HG02642 (cell line): ENCODE measurements at regions not wholly inside any gene's neighbourhood (a gene's known extent, or its start where the extent isn't known, plus 50 kb on each side); places are given as distances from the start of the nearest gene placed in this dataset.

Experiments
- ATAC-seq: cut with Tn5 transposase; IDR thresholded peaks from one replicate; pipeline ENCODE4 v1.9.1; 2021; ENCODE audit warnings: mild to moderate bottlenecking; ENCODE audit not compliant: unreplicated experiment, poor library complexity

DNA sequence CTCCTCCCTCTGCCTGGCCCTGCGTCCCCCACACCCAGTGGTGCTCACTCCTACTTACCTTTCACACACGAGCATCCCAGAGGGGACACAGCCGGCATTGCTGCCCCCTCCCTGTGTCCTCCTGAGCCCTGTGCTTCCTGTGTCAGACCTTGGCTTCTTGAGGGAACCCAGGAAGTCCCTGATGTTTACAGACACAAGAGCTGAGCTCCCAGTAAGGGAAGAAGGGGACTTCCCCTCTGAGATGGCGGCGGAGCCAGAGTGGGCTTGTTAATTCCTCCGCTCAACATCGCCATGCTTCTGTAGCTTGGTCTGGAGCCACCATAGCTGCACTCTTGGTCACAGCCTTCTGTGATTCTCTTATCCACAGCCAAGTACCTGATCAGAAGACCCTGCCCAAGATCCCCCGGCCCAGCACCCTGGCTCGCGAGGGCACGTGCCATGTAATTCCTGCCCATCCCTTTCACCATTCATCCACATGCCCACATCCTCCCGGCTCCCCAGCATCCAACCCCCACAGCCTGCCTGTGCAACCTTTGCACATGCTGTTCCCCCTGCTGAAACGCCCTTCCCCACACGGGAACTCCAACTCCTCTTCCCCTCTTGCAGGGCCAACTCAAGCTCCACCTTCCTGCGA, 127.4 kb upstream of the FOXF1 start:
- ATAC-seq = no peak

DNA sequence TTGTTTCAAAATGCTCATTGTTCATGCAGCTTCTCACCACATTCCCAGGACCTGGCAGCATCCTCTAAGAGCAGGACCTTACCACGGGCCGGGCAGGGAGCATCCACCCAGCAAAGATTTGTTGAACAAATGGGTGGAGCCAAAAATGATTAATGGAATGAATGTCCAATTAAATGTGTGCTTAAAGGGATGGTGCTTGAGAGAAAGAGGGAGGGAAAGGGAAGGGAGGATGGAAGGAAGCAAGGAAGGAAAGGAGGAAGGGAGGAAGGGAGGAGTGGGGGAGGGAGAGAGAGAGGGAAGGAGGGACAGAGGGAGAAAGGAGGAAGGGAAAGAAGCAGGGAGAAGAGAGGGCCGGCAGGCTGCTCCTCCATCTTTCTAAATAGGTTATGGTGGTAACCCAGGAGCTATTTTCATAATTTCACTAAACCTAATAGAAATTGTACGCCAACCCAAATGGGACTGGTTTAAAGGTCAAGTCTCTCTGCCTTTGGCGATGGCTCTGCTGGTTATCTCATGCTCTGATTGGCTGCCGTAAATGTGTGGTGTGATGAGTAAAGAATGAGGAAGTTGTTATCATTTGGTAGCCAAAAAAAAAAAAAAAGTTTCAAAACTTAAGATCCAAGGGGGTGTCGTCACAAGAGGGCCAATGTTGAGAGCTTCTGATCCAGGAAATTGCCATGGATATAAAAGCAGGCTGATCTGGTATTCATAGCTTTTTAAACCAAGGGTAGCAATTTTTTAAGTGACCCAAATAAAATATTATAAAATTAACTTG, 126.7 kb upstream of the FOXF1 start:
- no peak for ATAC-seq

DNA sequence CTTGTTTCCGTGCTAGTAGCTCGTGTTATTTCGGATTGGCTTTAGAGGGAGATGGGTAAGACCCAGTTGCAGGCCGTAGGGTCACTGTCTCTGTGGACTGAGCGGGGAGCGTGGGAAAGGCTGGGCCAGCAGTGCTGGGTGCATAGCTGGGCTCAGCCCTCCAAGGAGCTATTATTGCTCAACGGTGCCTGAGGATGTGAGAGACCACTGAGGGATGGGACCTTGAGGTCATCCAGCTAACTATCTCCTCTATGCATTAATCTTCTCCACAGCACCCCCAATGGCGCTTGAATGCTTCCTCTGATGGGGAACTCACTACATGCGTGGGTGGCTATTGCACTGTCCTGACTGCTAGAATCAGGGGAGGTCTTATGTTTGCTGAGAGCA, 126.1 kb upstream of the FOXF1 start:
- ATAC-seq = no peak

DNA sequence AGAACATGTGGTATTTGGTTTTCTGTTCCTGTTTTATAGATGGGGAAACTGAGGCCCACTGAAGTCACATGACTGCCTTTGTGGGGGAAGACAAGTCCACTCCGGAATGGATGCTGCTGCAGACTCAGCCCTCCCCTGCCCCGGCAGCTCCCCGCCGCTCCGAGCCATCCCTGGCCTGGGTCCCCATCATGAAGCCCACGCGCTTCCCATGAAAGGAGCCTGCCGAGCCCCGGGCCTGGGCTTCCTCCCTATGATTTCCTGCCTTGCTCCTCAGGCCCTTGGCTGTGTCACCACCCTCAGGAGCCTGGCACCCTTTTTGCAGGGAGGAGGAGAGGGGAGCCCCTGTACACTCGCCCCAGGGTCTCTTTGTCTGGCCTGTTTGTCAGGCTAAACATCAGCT, 125.3 kb upstream of the FOXF1 start:
- ATAC-seq = no peak

DNA sequence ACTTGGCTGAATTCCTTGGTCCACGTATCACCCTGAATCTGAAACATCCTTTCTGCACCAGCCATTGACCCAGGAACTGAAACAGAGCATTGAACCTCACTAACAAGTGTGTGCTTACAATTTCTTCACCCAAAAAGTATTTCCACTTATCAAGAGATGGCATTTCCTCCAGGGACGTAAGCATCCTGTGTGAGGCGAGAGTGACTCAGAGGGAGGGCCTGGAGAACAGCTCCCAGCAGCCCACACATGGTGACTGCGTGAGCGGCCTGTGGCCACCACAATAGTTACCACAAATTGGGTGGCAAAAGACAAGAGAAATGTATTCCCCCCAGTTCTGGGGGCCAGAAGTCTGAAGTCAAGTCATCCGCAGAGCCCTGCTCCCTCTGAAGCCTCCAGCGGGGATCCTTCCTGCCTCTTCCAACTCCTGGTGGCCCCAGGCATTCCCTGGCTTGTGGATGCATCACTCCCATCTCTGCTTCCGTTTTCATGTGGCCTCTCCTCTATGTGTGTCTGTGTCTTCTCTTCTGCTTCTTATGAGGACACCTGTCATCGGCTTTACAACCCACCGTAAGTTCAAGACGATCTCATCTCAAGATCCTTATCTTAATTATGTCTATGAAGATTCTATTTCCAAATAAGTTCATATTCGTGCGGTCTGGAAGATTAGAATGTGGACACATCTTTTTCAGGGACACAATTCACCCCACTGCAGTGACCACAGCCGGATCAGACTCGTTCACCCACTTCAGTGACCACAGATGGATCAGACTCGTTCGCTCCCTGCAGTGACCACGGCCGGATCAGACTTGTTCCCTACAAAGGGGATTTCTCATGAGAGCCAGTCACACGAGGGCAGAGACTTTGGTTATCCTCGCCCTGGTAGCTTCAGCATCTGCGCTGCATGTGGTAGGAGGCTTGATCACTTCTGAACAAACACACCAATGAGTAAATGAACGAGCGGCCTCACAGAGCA, 122.6 kb upstream of the FOXF1 start:
- ATAC-seq = no peak

DNA sequence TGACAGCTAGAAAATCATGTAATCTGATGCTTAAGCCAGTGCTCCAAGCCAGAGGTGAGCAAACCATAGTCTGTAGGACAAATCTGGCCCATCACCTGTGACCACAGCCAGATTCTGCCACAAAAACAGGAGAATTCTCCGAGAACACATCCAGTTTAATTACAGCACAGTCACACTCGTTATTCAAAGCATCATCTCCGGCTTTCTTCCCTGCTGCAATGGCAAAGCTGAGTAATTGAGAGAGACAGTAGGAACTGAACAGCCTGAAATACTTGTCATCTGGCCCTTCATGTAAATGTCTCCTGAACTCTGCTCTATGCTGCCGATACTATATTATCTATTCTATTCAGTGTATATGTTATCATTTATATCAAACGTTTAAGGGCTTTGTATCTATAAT, 121.4 kb upstream of the FOXF1 start:
- no peak for ATAC-seq

DNA sequence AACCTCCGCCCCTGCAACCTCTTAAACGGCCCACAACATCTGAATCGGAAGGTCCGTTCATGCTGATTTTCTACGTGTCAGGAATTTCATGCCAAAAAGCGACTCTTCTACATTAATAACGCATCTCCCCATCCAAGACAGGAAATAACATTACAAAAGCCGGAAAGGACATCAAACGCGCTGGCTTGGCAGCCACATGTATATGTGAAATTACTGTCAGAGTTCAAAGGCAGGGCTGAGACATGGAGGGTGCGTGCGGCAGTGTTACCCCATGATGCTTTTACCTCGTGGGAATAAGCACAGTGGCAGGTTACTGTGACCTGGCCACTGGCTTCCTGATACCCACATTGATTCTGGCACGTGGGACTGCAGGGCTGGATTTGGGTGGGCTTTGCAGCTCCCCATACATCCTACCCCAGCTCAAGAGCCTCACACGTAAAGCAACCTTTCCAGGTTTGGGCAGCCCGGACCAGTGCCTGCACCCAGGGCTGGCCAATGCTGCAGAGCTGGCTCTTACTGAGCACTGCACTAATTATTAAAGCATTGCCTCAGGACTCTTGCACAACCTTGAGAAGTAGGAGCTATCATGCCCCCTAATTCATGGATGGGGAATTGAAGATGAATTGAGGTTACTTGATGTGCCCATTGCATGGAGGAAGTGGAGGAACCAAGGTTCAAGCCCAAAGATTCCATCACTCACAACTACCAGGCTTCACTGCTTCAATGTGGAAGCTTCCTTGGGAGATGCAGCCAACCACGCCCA, 120.6 kb upstream of the FOXF1 start:
- ATAC-seq = no peak

DNA sequence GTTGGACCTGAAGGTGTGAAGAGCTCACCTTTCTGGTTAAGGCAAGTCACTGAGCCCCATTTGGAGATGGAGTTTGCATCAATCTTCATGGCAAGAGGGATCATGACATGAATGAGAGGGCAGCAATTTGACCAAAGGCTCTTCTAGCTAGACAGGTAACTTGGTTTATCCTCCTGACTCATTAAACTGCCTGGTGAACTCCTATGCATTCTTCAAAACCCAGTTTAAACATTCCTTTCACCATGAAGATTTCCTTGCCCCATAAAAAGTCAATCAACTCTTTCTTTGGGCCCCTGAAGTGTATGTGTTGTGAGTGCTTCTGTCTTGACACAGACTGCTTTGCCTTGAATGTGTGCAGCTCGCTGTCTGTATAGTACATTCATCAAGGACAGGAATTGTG, 120.0 kb upstream of the FOXF1 start:
- ATAC-seq = no peak

DNA sequence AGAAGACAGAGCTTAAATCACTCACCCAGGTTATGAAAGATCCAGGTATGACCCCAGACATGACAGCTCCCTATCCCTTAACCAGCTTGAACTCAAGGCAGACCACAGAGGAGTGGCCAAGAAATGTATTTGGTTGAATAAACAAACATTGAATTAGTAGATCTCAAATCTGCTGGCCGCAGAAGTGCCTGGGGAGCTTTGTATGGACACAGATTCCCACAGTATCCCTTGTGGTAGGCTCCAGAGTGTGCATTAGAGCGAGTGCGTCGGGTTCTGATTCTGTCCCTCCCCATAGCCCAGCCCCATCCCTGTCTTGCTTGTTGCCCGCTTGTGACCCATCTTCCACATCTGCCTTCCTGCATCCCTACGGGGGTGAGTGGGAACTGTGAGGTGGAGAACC, 118.8 kb upstream of the FOXF1 start:
- ATAC-seq = no peak

DNA sequence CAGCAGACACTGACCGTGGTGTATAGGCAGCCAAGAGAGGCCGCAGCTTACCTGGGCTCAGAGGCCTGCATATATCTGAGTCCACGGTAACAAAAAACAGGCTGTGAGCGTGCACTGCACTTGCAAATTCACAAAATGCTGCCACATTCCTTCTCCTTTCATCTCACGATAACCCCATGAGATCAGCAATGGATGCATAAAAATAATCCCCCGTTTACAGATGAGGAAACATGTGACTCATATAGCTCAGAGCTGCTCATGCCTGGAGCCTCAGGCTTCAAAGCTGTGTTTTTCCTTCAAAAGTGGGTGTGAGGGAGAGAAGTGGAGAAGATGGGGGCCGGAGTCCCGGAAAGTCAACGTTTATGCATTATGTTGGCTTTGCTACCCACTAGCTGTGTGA, 118.3 kb upstream of the FOXF1 start:
- no peak for ATAC-seq

DNA sequence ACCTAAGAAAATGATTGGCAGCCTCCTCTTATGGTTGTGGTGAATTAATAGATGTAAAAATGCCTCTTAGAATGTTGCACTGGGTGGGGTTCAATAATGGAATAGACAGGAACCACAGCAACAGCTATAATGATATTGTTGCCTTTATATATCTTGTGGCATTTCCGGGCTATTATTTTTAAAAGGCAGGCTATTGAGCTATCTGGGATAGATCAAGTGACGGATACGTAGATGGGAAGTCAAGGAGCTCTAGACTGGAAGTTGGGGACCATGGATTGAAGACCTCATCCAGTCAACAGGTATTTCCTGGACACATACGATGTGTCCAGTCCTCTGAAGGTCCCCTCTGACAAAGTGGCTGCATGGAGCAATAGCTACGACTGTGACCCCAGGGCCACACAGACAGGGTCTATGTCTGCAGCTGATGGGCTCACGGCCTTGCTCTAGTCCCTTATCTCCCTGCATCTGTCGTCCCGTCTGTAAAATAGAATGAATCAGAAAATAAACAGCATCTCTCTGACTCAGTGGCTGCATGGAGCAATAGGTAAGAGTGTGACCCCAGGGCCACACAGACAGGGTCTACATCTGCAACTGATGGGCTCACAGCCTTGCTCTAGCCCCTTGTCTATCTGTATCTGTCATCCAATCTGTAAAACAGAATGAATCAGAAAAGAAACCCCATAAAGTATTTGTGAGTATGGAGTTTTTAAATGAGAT, 117.7 kb upstream of the FOXF1 start:
- ATAC-seq = no peak

DNA sequence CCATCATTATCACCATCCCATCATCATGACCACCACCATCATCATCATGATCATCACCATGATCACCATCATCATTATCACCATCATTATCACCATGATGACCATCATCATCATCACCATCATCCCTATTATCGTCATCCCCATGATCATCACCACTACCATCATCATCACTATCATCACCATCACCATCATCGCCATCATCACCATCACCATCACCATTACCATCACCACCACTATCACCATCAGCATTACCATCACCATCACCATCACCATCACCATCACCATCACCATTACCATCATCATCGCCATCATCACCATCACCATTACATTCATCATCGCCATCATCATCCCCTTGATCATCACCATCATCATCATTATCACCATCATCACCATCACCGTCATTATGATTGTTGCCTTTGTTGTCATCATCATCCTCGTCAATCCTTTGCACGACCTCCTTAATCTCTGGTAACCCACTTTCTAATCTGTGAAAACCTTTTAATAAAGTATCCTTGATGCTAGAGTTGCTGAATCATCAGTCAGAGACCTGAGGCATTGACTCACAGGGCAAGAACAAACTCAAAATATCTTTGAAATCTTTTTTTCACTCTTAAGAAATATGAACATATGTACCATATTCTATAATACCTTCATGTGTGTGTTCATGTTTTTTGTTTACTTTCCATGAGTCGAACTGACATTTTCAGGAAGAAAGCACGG, 116.3 kb upstream of the FOXF1 start:
- ATAC-seq = no peak

DNA sequence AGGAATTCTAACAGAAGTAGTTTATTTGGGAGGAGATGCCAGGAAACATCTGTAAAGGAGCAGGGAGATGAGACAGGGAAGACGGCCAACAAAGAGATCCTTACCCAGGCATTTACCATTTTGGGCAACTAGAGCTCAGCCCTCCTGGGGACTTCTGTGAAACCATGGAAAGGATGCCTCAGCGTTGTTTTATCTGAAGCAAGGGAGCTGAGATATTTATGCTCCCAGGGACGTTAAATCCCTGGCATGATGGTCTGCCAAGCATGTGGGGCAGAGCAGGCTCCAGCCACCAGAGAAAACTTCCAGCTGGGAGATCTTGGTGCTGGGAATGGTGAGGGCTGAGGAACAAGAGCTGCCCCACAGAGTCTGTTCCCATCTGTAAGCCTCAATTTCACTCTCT, 114.8 kb upstream of the FOXF1 start:
- no peak for ATAC-seq

DNA sequence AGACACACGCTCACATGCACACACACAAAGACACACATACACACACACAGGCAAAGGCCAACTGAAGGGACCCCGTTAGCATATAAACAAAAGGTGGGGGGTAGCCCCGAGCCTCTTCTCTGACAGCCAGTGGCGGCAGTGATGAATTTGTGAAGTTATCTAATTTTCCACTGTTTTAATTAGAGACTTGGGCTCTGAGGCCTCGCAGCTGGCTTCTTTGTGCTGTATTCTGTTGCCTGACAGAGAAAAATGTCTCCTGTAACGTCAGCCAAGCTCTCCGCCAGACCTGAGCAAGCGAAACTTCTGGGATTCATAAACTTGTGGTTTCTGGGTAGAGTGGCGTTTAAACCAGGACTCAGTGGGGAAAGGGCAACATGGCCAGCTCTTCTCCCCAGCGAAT, 113.9 kb upstream of the FOXF1 start:
- ATAC-seq = no peak

DNA sequence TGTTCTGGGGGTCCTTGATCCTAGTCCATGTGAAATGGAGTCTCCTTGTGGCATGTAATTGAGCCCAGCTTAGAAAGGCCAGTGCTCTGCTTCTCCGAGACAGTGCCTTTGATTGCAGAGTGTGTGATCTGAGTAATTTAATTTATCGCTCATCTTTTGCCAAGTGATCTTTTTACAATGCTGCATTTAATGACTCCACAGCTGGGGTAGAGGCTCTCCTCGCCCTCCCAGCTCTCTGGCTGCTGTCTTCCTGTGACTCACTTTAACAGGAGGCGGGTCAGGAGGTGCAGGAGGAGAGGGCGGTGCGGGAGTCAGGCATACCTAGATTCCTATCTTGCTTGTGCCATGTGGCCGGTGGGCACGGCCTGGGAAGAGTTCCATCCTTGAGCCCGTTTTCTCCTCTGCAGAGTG, 113.4 kb upstream of the FOXF1 start:
- ATAC-seq = no peak

DNA sequence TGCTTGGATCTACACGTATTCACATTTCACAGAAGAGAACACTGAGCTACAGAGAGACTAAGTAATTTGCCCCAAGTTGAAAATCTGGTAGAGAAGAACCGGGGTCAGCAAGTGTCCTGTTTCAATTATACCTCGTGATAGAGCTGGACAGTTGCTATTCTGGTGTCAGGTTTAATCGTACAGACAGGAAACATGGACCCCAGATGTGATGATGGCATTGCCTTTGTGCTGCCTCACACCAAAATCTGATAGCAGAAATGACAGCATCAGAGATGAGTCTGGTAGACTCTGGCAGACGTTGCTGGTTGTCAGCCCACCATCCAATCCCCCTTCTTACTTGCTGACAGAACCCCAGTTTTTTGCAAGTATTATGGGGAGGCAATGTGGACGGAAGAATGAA, 112.1 kb upstream of the FOXF1 start:
- no peak for ATAC-seq

DNA sequence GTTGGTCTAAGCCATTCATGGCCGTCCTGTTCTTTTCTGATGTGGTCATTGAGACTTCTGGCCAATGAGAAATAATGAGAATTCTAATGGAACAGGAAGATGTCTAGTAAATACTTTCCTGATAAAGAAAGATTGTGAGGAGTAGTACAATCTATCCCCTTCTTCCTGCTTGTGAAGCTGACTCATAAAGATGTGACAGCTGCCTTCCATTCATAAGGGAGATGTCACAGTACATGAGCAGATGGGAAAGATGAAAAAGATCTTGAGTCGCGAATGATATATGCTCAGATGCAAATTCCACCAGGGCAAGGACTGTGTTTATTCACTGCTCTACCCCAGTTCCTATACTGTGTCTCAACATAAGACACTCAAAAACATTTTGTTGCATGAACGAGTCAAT, 111.7 kb upstream of the FOXF1 start:
- no peak for ATAC-seq

DNA sequence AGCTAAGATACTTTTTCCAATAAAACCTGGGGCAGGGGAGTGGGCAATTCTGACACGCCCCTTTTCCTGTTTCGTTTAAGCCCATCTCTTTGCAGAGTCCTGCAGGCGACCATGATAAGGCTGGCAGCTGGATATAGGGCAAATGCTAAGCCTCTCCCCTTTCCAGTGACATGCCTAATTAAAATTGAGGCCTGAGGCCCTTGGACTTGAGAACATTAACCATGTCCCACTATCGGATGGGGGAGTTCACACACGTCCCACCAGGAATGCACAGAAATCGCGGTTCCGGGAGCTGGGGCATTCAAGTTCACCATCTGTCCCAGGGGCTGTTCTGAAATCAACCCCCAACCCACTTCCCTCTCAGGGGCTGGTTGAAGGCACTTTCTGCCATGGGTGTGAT, 109.2 kb upstream of the FOXF1 start:
- no peak for ATAC-seq

DNA sequence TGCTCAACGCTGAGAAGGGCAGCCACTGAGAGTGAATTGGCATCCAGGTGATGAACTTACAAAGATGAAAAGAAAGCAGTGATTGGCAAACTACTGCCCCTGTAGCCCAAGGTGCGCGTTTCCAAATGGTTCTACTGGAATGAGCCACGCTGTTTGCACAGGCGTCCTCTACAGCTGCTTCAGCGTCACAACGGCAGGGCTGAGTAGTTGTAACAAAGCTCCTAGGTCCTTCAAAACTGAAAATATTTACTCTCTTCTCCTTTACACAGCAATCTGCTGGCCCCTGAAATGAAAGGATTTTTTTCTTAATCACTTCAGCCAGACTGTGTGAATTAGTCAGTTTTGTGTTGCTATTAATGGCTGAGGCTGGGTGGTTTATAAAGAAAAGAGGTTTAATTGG, 107.2 kb upstream of the FOXF1 start:
- no peak for ATAC-seq
